Lung (tissue), 11 donors: ENCODE measurements at regions not wholly inside any gene's neighbourhood (a gene's known extent, or its start where the extent isn't known, plus 50 kb on each side); places are given as distances from the start of the nearest gene placed in this dataset.
"Not testable (repeated sequence)": the region's sequence is repeated elsewhere in the genome, so short reads cannot be mapped to it uniquely, and the experiment has no call there.

Source experiments
- ATAC-seq: fragments of 200-7000 bp; cut with Tn5 transposase; one replicate; pipeline ENCODE4 v1.9.1; 2020; ENCODE audit warnings: moderate number of reproducible peaks; ENCODE audit not compliant: insufficient read depth, low FRiP score
- DNase-seq, 3 donors: peaks; one replicate each; pipeline ENCODE4 v3.0.0-alpha.2; 2013 to 2017
- H3K27ac ChIP-seq, 2 donors: one replicate each; pipeline ENCODE4 v1.5.1; 2013; ENCODE audit warnings: mild to moderate bottlenecking in 2 of 2, moderate library complexity in 2 of 2, control low read depth in 1 of 2, inconsistent platforms in 1 of 2, low read depth in 1 of 2, low read length in 1 of 2
- H3K27me3 ChIP-seq, 3 donors: one replicate each; pipeline ENCODE4 v1.5.1; 2013; ENCODE audit warnings: low read length in 2 of 3; ENCODE audit not compliant: control insufficient read depth in 3 of 3, insufficient read depth in 3 of 3
- H3K36me3 ChIP-seq, 4 donors: one replicate each; pipeline ENCODE4 v1.5.1; 2013; ENCODE audit warnings: low read length in 4 of 4, mild to moderate bottlenecking in 1 of 4, moderate library complexity in 1 of 4; ENCODE audit not compliant: control insufficient read depth in 4 of 4, insufficient read depth in 4 of 4
- H3K4me1 ChIP-seq, 5 donors: one replicate each; pipeline ENCODE4 v1.5.1; 2013; ENCODE audit warnings: low read length in 5 of 5, mild to moderate bottlenecking in 2 of 5, moderate library complexity in 1 of 5; ENCODE audit not compliant: control insufficient read depth in 5 of 5, insufficient read depth in 5 of 5
- H3K4me3 ChIP-seq: one replicate; pipeline ENCODE4 v1.5.1; 2013; ENCODE audit warnings: mild to moderate bottlenecking, control low read depth, moderate library complexity
- H3K9ac ChIP-seq, 2 donors: one replicate each; pipeline ENCODE4 v1.5.1; 2013; ENCODE audit warnings: low read length in 2 of 2, control low read depth in 1 of 2; ENCODE audit not compliant: insufficient read depth in 1 of 2
- H3K9me3 ChIP-seq, 4 donors: one replicate each; pipeline ENCODE4 v1.5.1; 2013; ENCODE audit warnings: low read length in 3 of 4, mild to moderate bottlenecking in 1 of 4, moderate library complexity in 1 of 4; ENCODE audit not compliant: control insufficient read depth in 4 of 4, insufficient read depth in 3 of 4
- CTCF ChIP-seq: IDR thresholded peaks from 2 replicates; pipeline ENCODE4 v1.5.1; 2012; ENCODE audit warnings: mild to moderate bottlenecking; ENCODE audit errors: control extremely low read depth, extremely low read depth
- WGBS, 2 donors: extraction: QIAGEN DNeasy Blood & Tissue Kit; methylation state at CpG; one replicate each; pipeline ENCODE4 v1.1.7; 2013; 5-methylcytosine and 5-hydroxymethylcytosine counted together
- donor health status: control.
- donor health status: control.
- donor health status: Bipolar disorder and iron deficiency.
- donor health status: healthy.
- donor health status: DM: yes; HTN: yes; CAD: no.

- ATAC-seq, result no peak
- no peak overlapping the region for H3K27ac ChIP-seq
- no peaks in the 10 kb centered on the region for H3K4me1 ChIP-seq
- no peak overlapping the region for H3K4me3 ChIP-seq
- H3K27me3 ChIP-seq, result no peaks in the 10 kb centered on the region
- TF ChIP-seq CTCF, result no peak
- H3K9ac ChIP-seq, result no peak overlapping the region
- H3K36me3 ChIP-seq, result no peaks in the 10 kb centered on the region
- peaks cover 0 to 27% (median 15%) of the 10 kb centered on the region in 4 donors for H3K9me3 ChIP-seq
- no peak for DNase-seq
Observed at GRCh38 chr7:56449762-56450161, 333.5 kb upstream of the NUPR2 start.

GRCh38 chr7:56447864-56448693 lies 331.9 kb upstream of the NUPR2 start:
- no peak for ATAC-seq
- Histone ChIP-seq H3K27ac (no peak overlapping the region), H3K9ac (no peak overlapping the region), H3K9me3 (peaks cover 0 to 30% (median 10%) of the 10 kb centered on the region in 4 donors), H3K27me3 (no peaks in the 10 kb centered on the region), H3K36me3 (no peaks in the 10 kb centered on the region), H3K4me1 (no peaks in the 10 kb centered on the region), H3K4me3 (no peak overlapping the region)
- no peak for DNase-seq
- no peak for TF ChIP-seq CTCF
- WGBS, 2 donors, result 22 to 48% methylated on average over 44 of the region's 44 CpGs

DNA sequence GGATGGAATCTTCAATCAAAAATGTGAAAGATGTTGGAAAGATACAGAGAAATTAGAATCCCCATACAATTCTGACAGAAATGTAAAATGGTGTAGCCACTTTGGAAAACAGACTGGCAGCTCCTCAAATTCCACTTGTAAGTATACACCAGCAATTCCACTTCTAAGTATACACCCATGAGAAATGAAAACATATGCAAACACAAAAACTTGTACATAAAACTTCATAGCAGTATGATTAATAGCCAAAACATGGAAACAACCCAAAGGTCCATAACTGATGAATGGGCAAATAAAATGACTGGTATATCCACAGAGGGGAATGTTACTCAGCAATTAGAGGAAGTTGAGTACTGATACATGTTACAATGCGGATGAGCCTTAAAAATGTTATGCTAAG lies 304.3 kb upstream of the NUPR2 start:
- not testable (repeated sequence) for H3K27me3 ChIP-seq, ATAC-seq, H3K36me3 ChIP-seq, H3K9me3 ChIP-seq, DNase-seq, H3K27ac ChIP-seq, H3K4me3 ChIP-seq, H3K4me1 ChIP-seq, H3K9ac ChIP-seq
- 94 to 100% methylated on average over 1 of the region's 1 CpG for whole genome bisulfite sequencing, 2 donors

GRCh38 chr7:56375173-56375572 lies 259.0 kb upstream of the NUPR2 start:
- no peak overlapping the region for H3K9ac ChIP-seq
- DNase-seq, result no peak
- ATAC-seq, result no peak
- H3K36me3 ChIP-seq, result no peaks in the 10 kb centered on the region
- H3K4me1 ChIP-seq, result no peaks in the 10 kb centered on the region
- H3K27ac ChIP-seq, result no peak overlapping the region
- peaks cover 0 to 10% (median 0%) of the 10 kb centered on the region in 4 donors for H3K9me3 ChIP-seq
- 83 to 92% methylated on average over 15 to 18 of the region's 18 CpGs for WGBS, 2 donors
- H3K4me3 ChIP-seq, result no peak overlapping the region
- no peaks in the 10 kb centered on the region for H3K27me3 ChIP-seq
- no peak for TF ChIP-seq CTCF

- not testable (repeated sequence) for DNase-seq, H3K27ac ChIP-seq, H3K27me3 ChIP-seq, ATAC-seq, H3K4me1 ChIP-seq, H3K4me3 ChIP-seq, H3K36me3 ChIP-seq, H3K9ac ChIP-seq, H3K9me3 ChIP-seq
- 90 to 94% methylated on average over 19 to 21 of the region's 25 CpGs for WGBS, 2 donors
Observed at GRCh38 chr7:56374666-56375065, 258.4 kb upstream of the NUPR2 start.

DNA sequence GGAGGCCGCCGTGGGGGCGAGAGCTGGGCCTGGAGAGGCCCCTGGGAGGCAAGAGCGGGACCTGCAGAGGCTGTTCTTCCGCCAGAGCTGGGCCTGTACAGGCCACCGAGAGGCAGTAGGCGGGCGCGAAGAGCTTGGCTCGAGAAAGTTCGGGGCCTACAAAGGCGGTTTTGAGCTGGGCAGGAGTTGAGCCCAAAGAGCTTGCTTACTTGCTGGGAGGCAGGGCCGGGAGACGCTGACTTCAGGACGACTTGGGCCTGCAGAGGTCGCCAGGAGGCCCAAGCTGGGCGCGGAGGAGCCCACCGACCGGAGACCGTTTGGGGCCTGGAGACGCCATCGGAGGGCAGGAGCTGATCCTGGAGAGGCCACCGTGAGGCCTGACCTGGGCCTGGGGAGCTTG lies 257.1 kb upstream of the NUPR2 start:
- H3K9me3 ChIP-seq, H3K9ac ChIP-seq, H3K27ac ChIP-seq, ATAC-seq, H3K27me3 ChIP-seq, H3K4me3 ChIP-seq, H3K4me1 ChIP-seq, H3K36me3 ChIP-seq: not testable (repeated sequence)
- peak in 2 of 3 donors; percentile 27 to 32 for DNase-seq
- 95 to 96% methylated on average over 11 to 21 of the region's 24 CpGs for WGBS, 2 donors
